ENCODE measurements at regions not wholly inside any gene's neighbourhood (a gene's known extent, or its start where the extent isn't known, plus 50 kb on each side); places are given as distances from the start of the nearest gene placed in this dataset.
A peak's percentile ranks its signal among the peaks of the same experiment; 100 is the strongest.
"Not testable (repeated sequence)": the region's sequence is repeated elsewhere in the genome, so short reads cannot be mapped to it uniquely, and the experiment has no call there.

GRCh38 chr9:41016699-41017098, 111.8 kb downstream of the FOXD4L6 start:
- DNase-seq = not testable (repeated sequence)

- DNase-seq = not testable (repeated sequence)
Observed at GRCh38 chr9:40999952-41000700, 128.4 kb downstream of the FOXD4L6 start.

GRCh38 chr9:40995490-40995889, 133.0 kb downstream of the FOXD4L6 start:
- DNase-seq = not testable (repeated sequence)

- DNase-seq = not testable (repeated sequence)
Observed at GRCh38 chr9:40993842-40994241, 134.6 kb downstream of the FOXD4L6 start.

GRCh38 chr9:40993375-40993774, 135.1 kb downstream of the FOXD4L6 start:
- DNase-seq = not testable (repeated sequence)

GRCh38 chr9:40992472-40992821, 136.0 kb downstream of the FOXD4L6 start:
- not testable (repeated sequence) for DNase-seq

GRCh38 chr9:40991741-40992471, 136.6 kb downstream of the FOXD4L6 start:
- DNase-seq = peak; percentile 98

- not testable (repeated sequence) for DNase-seq
Observed at GRCh38 chr9:40991100-40991740, 137.3 kb downstream of the FOXD4L6 start.

- not testable (repeated sequence) for DNase-seq
Observed at GRCh38 chr9:40986332-40986731, 142.1 kb downstream of the FOXD4L6 start.

GRCh38 chr9:40975351-40975750, 153.1 kb downstream of the FOXD4L6 start:
- not testable (repeated sequence) for DNase-seq

- not testable (repeated sequence) for DNase-seq
Observed at GRCh38 chr9:40974912-40975311, 153.6 kb downstream of the FOXD4L6 start.

- not testable (repeated sequence) for DNase-seq
Observed at GRCh38 chr9:40971773-40972172, 156.7 kb downstream of the FOXD4L6 start.

- DNase-seq = not testable (repeated sequence)
Observed at GRCh38 chr9:40970340-40970739, 158.1 kb downstream of the FOXD4L6 start.

GRCh38 chr9:40962461-40962860, 166.0 kb downstream of the FOXD4L6 start:
- not testable (repeated sequence) for DNase-seq

- not testable (repeated sequence) for DNase-seq
Observed at GRCh38 chr9:40951876-40952494, 176.5 kb downstream of the FOXD4L6 start.

GRCh38 chr9:40946228-40946627, 182.3 kb downstream of the FOXD4L6 start:
- DNase-seq = not testable (repeated sequence)

GRCh38 chr9:40942730-40943129, 185.8 kb downstream of the FOXD4L6 start:
- not testable (repeated sequence) for DNase-seq

GRCh38 chr9:40939888-40940209, 188.6 kb downstream of the FOXD4L6 start:
- not testable (repeated sequence) for DNase-seq

- DNase-seq = not testable (repeated sequence)
Observed at GRCh38 chr9:40939201-40939887, 189.1 kb downstream of the FOXD4L6 start.

- DNase-seq = no peak
Observed at GRCh38 chr9:40935336-40935735, 193.1 kb downstream of the FOXD4L6 start.

- not testable (repeated sequence) for DNase-seq
Observed at GRCh38 chr9:40934480-40934879, 194.0 kb downstream of the FOXD4L6 start.

- not testable (repeated sequence) for DNase-seq
Observed at GRCh38 chr9:40930426-40930825, 198.1 kb downstream of the FOXD4L6 start.

GRCh38 chr9:40929488-40929845, 199.0 kb downstream of the FOXD4L6 start:
- DNase-seq = not testable (repeated sequence)

All from activated CD4-positive, alpha-beta T cell treated with anti-CD3 and anti-CD28 coated beads for 1 hour (primary cell).